Type B pancreatic cell (in vitro differentiated cells): ENCODE measurements at regions not wholly inside any gene's neighbourhood (a gene's known extent, or its start where the extent isn't known, plus 50 kb on each side); places are given as distances from the start of the nearest gene placed in this dataset.

Experiments
- DNase-seq: peaks from one replicate; pipeline ENCODE4 v3.0.0; 2021; ENCODE audit warnings: mixed read lengths; ENCODE audit not compliant: unreplicated experiment; ENCODE audit errors: extremely low spot score
- H3K27ac Mint-ChIP-seq: 2 replicates; pipeline ENCODE4 v1.8.0; 2021; ENCODE audit warnings: mild to moderate bottlenecking, mixed read lengths
- H3K27me3 Mint-ChIP-seq: 2 replicates; pipeline ENCODE4 v1.8.0; 2021; ENCODE audit warnings: mixed read lengths
- H3K36me3 Mint-ChIP-seq: 2 replicates; pipeline ENCODE4 v1.8.0; 2021; ENCODE audit warnings: mixed read lengths
- H3K4me1 Mint-ChIP-seq: one replicate; pipeline ENCODE4 v1.8.0; 2021; ENCODE audit warnings: mixed read lengths; ENCODE audit not compliant: unreplicated experiment
- H3K4me3 Mint-ChIP-seq: 2 replicates; pipeline ENCODE4 v1.8.0; 2021; ENCODE audit warnings: mild to moderate bottlenecking, mixed read lengths
- H3K9me3 Mint-ChIP-seq: 2 replicates; pipeline ENCODE4 v1.8.0; 2021; ENCODE audit warnings: mixed read lengths
- CTCF ChIP-seq: fragments of 200-600 bp; sonication (generic); conservative IDR thresholded peaks from 2 replicates; pipeline ENCODE4 v1.5.0; 2021; ENCODE audit warnings: antibody characterized with exemption, mild to moderate bottlenecking

GRCh38 chr6:99066044-99066443, 118.3 kb upstream of the FBXL4 start:
- no peak for DNase-seq
- H3K4me1 Mint-ChIP-seq, result no peaks in the 10 kb centered on the region

GRCh38 chr6:99064834-99065233, 117.1 kb upstream of the FBXL4 start:
- H3K27me3 Mint-ChIP-seq, result no peaks in the 10 kb centered on the region
- TF ChIP-seq CTCF, result no peak
- no peak overlapping the region for H3K4me3 Mint-ChIP-seq
- H3K4me1 Mint-ChIP-seq, result no peaks in the 10 kb centered on the region
- no peaks in the 10 kb centered on the region for H3K36me3 Mint-ChIP-seq
- H3K27ac Mint-ChIP-seq, result no peak overlapping the region
- no peak for DNase-seq
- no peaks in the 10 kb centered on the region for H3K9me3 Mint-ChIP-seq

More at GRCh38 chr6:99066044-99066443, 118.3 kb upstream of the FBXL4 start:
- Mint-ChIP-seq H3K27ac (no peak overlapping the region), H3K36me3 (no peaks in the 10 kb centered on the region), H3K27me3 (no peaks in the 10 kb centered on the region), H3K4me3 (no peak overlapping the region), H3K9me3 (no peaks in the 10 kb centered on the region)
- TF ChIP-seq CTCF, result no peak

- peaks cover 3% of the 10 kb centered on the region for H3K27me3 Mint-ChIP-seq
- H3K4me3 Mint-ChIP-seq, result no peak overlapping the region
- no peak overlapping the region for H3K27ac Mint-ChIP-seq
- H3K9me3 Mint-ChIP-seq, result no peaks in the 10 kb centered on the region
- no peak for TF ChIP-seq CTCF
- no peaks in the 10 kb centered on the region for H3K36me3 Mint-ChIP-seq
- H3K4me1 Mint-ChIP-seq, result peaks cover 4% of the 10 kb centered on the region
- DNase-seq, result no peak
Measured at GRCh38 chr6:99036672-99037071, 88.9 kb upstream of the FBXL4 start.

GRCh38 chr6:99032396-99032795, 84.7 kb upstream of the FBXL4 start:
- Mint-ChIP-seq H3K27me3 (no peaks in the 10 kb centered on the region), H3K27ac (no peak overlapping the region), H3K4me1 (peaks cover 4% of the 10 kb centered on the region), H3K9me3 (no peaks in the 10 kb centered on the region), H3K36me3 (no peaks in the 10 kb centered on the region), H3K4me3 (no peak overlapping the region)
- TF ChIP-seq CTCF, result no peak
- DNase-seq, result no peak

GRCh38 chr6:99031957-99032356, 84.2 kb upstream of the FBXL4 start:
- no peaks in the 10 kb centered on the region for H3K36me3 Mint-ChIP-seq
- DNase-seq, result no peak
- H3K4me3 Mint-ChIP-seq, result no peak overlapping the region

More at GRCh38 chr6:99031957-99032356, 84.2 kb upstream of the FBXL4 start:
- TF ChIP-seq CTCF, result no peak
- Mint-ChIP-seq H3K27me3 (no peaks in the 10 kb centered on the region), H3K27ac (no peak overlapping the region), H3K4me1 (peaks cover 4% of the 10 kb centered on the region), H3K9me3 (no peaks in the 10 kb centered on the region)
